GM13977 (cell line): ENCODE measurements at regions not wholly inside any gene's neighbourhood (a gene's known extent, or its start where the extent isn't known, plus 50 kb on each side); places are given as distances from the start of the nearest gene placed in this dataset.

Experiments used
- DNase-seq: peaks from one replicate; pipeline ENCODE4 v3.0.0; 2012; ENCODE audit warnings: low spot score
- CTCF ChIP-seq: IDR thresholded peaks from 2 replicates; pipeline ENCODE4 v1.5.1; 2012; ENCODE audit warnings: mild to moderate bottlenecking, control low read depth; ENCODE audit not compliant: insufficient read depth; ENCODE audit errors: extremely low read depth, missing control alignments
- in situ Hi-C: fragments of 300-500 bp; cut with MboI; formaldehyde crosslinking; loops from one replicate; pipeline ENCODE4 v1.12.0; 2022; ENCODE audit warnings: low sequenced_read_pairs, low pct_unique_long_range_greater_than_20kb, mixed read lengths, inconsistent platforms; ENCODE audit not compliant: unreplicated experiment

- in situ Hi-C loops = no loop called here
- DNase-seq = no peak
- TF ChIP-seq CTCF = no peak
Measured at GRCh38 chr2:225317186-225317585, 82.3 kb upstream of the NYAP2 start.

GRCh38 chr2:225310745-225311144 lies 88.8 kb upstream of the NYAP2 start:
- DNase-seq = no peak
- TF ChIP-seq CTCF = no peak
- in situ Hi-C loops = no loop called here

GRCh38 chr2:225309516-225309915 lies 90.0 kb upstream of the NYAP2 start:
- DNase-seq = no peak
- TF ChIP-seq CTCF = no peak
- in situ Hi-C loops = no loop called here

GRCh38 chr2:225296951-225297350 lies 102.6 kb upstream of the NYAP2 start:
- no peak for DNase-seq
- in situ Hi-C loops = no loop called here

GRCh38 chr2:225295102-225295501 lies 104.4 kb upstream of the NYAP2 start:
- no peak for TF ChIP-seq CTCF
- in situ Hi-C loops = no loop called here
- DNase-seq = no peak

More at GRCh38 chr2:225296951-225297350, 102.6 kb upstream of the NYAP2 start:
- TF ChIP-seq CTCF = no peak

GRCh38 chr2:225293638-225294037 lies 105.9 kb upstream of the NYAP2 start:
- in situ Hi-C loops = no loop called here
- DNase-seq = no peak
- TF ChIP-seq CTCF = no peak

- in situ Hi-C loops = no loop called here
- TF ChIP-seq CTCF = no peak
- no peak for DNase-seq
Measured at GRCh38 chr2:225290757-225291400, 108.6 kb upstream of the NYAP2 start.
